Fibroblast of lung (primary cell): ENCODE measurements at regions not wholly inside any gene's neighbourhood (a gene's known extent, or its start where the extent isn't known, plus 50 kb on each side); places are given as distances from the start of the nearest gene placed in this dataset.

Experiments used
- DNase-seq, 2 donors: peaks; one replicate each; pipeline versions ENCODE4 v3.0.0 to v3.0.0-alpha.2; 2010; ENCODE audit warnings: low read depth in 2 of 2
- H2AFZ ChIP-seq: 2 replicates; pipeline ENCODE4 v1.5.1; 2012; ENCODE audit warnings: low read length, control low read depth, inconsistent platforms
- H3K27ac ChIP-seq: 2 replicates; pipeline ENCODE4 v1.5.1; 2011; ENCODE audit warnings: low read length, control low read depth; ENCODE audit not compliant: insufficient read depth
- H3K27me3 ChIP-seq: 2 replicates; pipeline ENCODE4 v1.5.1; 2011; ENCODE audit warnings: mild to moderate bottlenecking, low read length; ENCODE audit not compliant: control insufficient read depth, insufficient read depth
- H3K36me3 ChIP-seq: 2 replicates; pipeline ENCODE4 v1.5.1; 2011; ENCODE audit warnings: low read length; ENCODE audit not compliant: control insufficient read depth, insufficient read depth
- H3K4me1 ChIP-seq: 2 replicates; pipeline ENCODE4 v1.5.1; 2011; ENCODE audit warnings: low read length; ENCODE audit not compliant: control insufficient read depth, insufficient read depth; ENCODE audit errors: extremely low read depth
- H3K4me2 ChIP-seq: 2 replicates; pipeline ENCODE4 v1.5.1; 2011; ENCODE audit warnings: low read length, control low read depth; ENCODE audit not compliant: insufficient read depth; ENCODE audit errors: extremely low read depth
- H3K4me3 ChIP-seq, 4 experiments: fragments of 200-600 bp in 1 of 4; sonication (generic) in 1 of 4; replicated peaks in 1 of 4; 2 replicates each; pipeline ENCODE4 v1.5.1; 2011 to 2016; ENCODE audit warnings: low read length in 4 of 4, low read depth in 3 of 4, mild to moderate bottlenecking in 3 of 4, control low read depth in 2 of 4, inconsistent platforms in 1 of 4, mixed read lengths in 1 of 4; ENCODE audit not compliant: insufficient read depth in 1 of 4; ENCODE audit errors: control extremely low read depth in 1 of 4
- H3K79me2 ChIP-seq: 2 replicates; pipeline ENCODE4 v1.5.1; 2012; ENCODE audit warnings: mild to moderate bottlenecking, low read length, inconsistent platforms; ENCODE audit not compliant: control insufficient read depth, insufficient read depth
- H3K9ac ChIP-seq: 2 replicates; pipeline ENCODE4 v1.5.1; 2011; ENCODE audit warnings: mild to moderate bottlenecking, low read length, control low read depth; ENCODE audit not compliant: insufficient read depth
- H3K9me3 ChIP-seq: 2 replicates; pipeline ENCODE4 v1.5.1; 2012; ENCODE audit warnings: low read depth, low read length; ENCODE audit not compliant: control insufficient read depth, insufficient read depth
- H4K20me1 ChIP-seq: 2 replicates; pipeline ENCODE4 v1.5.1; 2011; ENCODE audit warnings: low read length; ENCODE audit not compliant: control insufficient read depth, insufficient read depth; ENCODE audit errors: extremely low read depth
- CTCF ChIP-seq, 2 donors: IDR thresholded peaks in 1 of 2; conservative IDR thresholded peaks in 1 of 2; 1 replicate in 1 of 2; 2 replicates in 1 of 2; pipeline ENCODE4 v1.5.1; 2011 to 2012; ENCODE audit warnings: low read length in 2 of 2, control low read depth in 1 of 2, inconsistent platforms in 1 of 2, low read depth in 1 of 2, mild to moderate bottlenecking in 1 of 2
- EZH2 ChIP-seq: IDR thresholded peaks from 2 replicates; pipeline ENCODE4 v1.5.1; 2012; ENCODE audit warnings: low read length, control low read depth, mild to moderate bottlenecking; ENCODE audit errors: missing control alignments

- Histone ChIP-seq H3K27ac (no peak overlapping the region), H4K20me1 (no peaks in the 10 kb centered on the region), H2AFZ (no peak overlapping the region), H3K4me2 (no peak overlapping the region), H3K4me3 (no peak overlapping the region), H3K27me3 (no peaks in the 10 kb centered on the region), H3K9ac (no peak overlapping the region), H3K9me3 (no peaks in the 10 kb centered on the region), H3K4me1 (peaks cover 4% of the 10 kb centered on the region), H3K79me2 (no peaks in the 10 kb centered on the region), H3K36me3 (peaks cover 1% of the 10 kb centered on the region)
- no peak for TF ChIP-seq CTCF (conservative IDR thresholded peaks at IDR 0.05 in 1 of 2, IDR thresholded peaks at IDR 0.05 in 1 of 2; ENCODE audit: low read depth in 1 of 2, low read length in 2 of 2)
- TF ChIP-seq EZH2, result no peak
- peak in 1 of 2 donors; percentile 10 for DNase-seq
Measured at GRCh38 chr5:146284016-146284415, 54.6 kb upstream of the POU4F3 start.
